ENCODE measurements at regions not wholly inside any gene's neighbourhood (a gene's known extent, or its start where the extent isn't known, plus 50 kb on each side); places are given as distances from the start of the nearest gene placed in this dataset.
"Not testable (repeated sequence)": the region's sequence is repeated elsewhere in the genome, so short reads cannot be mapped to it uniquely, and the experiment has no call there.

DNA sequence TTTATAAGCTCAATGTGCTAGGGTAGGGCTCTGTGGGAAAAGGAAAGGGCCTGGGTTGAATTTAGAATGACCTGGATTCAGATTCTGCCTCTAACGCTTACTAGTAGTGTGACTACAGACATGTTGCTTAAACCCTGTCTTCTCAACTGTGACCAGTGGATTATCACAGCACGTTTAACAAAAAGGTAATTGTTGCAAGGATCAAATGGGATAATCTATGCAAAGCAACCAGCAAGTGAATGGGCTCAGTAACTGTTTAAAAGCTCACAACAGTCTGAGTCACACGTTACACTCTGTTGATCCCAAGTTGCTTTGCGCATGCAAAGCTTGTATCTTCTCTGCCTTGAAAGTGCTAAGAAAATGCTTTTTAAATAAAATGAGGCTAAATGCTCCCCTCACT lies 236.5 kb downstream of the IL20RB start:
- no peaks in the 10 kb centered on the region for H3K36me3 ChIP-seq (replicated peaks)
- H3K4me1 ChIP-seq = no peaks in the 10 kb centered on the region
- H3K4me3 ChIP-seq = no peak overlapping the region
- no peaks in the 10 kb centered on the region for H3K9me3 ChIP-seq
- H3K27me3 ChIP-seq (ENCODE audit: low read depth) = no peaks in the 10 kb centered on the region
- in situ Hi-C loops (cut with MboI; ENCODE audit: low sequenced_read_pairs) = no loop called here
- DNase-seq (ENCODE audit: low spot score in 2 of 2) = no peak

GRCh38 chr3:137198374-137198773 lies 240.6 kb downstream of the IL20RB start:
- H3K4me3 ChIP-seq; DNase-seq (ENCODE audit: low spot score in 2 of 2); H3K27me3 ChIP-seq (ENCODE audit: low read depth); in situ Hi-C loops (cut with MboI; ENCODE audit: low sequenced_read_pairs); H3K9me3 ChIP-seq; H3K4me1 ChIP-seq; H3K36me3 ChIP-seq (replicated peaks): not testable (repeated sequence)

DNA sequence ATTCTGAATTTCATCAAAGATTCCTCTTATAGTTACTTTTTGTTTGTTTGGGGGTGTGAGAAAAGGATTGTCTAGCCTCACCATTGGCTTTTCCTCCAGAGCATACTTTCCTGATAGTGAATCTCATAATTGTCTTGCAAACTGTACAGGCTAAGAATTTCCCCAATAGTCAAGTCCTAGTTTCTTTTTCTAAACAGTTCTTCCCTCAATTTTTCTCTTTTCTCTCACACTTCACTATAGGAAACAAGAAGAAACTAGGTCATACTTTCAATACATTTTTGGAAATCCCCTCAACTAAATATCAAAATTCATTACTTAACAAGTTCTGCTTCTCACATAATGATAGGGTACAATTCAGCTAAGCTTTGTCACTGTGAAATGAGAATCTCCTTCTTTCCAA lies 241.9 kb downstream of the IL20RB start:
- no peaks in the 10 kb centered on the region for H3K4me1 ChIP-seq
- H3K27me3 ChIP-seq (ENCODE audit: low read depth) = 0 out of 2 replicates have a peak, but pooled peaks cover 2% of the 10 kb centered on the region
- H3K9me3 ChIP-seq = no peaks in the 10 kb centered on the region
- in situ Hi-C loops (cut with MboI; ENCODE audit: low sequenced_read_pairs) = no loop called here
- DNase-seq (ENCODE audit: low spot score in 2 of 2) = no peak
- H3K36me3 ChIP-seq (replicated peaks) = no peaks in the 10 kb centered on the region
- H3K4me3 ChIP-seq = no peak overlapping the region

DNA sequence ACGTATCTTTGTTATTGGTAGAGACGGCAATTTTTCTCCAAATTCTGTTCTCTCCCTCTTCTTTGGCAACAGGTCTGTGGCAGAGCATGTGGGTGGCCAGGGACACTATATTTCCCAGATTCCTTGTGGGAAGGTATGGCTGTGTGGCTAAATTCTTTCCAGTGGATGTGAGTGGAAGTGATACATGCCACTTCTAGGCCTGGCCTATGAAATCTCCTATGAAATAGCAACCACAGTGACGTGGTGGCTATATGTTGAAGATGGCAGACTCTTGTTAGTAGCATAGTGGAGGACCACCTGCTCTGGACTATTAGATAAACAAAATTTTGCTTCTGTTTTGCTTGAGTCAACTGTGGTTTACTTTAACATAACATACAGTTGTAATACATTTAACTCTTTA lies 243.3 kb downstream of the IL20RB start:
- Histone ChIP-seq H3K27me3 (ENCODE audit: low read depth) (0 out of 2 replicates have a peak, but pooled peaks cover 2% of the 10 kb centered on the region), H3K4me3 (no peak overlapping the region), H3K36me3 (replicated peaks) (no peaks in the 10 kb centered on the region), H3K4me1 (no peaks in the 10 kb centered on the region), H3K9me3 (no peaks in the 10 kb centered on the region)
- in situ Hi-C loops (cut with MboI; ENCODE audit: low sequenced_read_pairs) = no loop called here
- DNase-seq (ENCODE audit: low spot score in 2 of 2) = no peak

- no peak overlapping the region for H3K4me3 ChIP-seq
- no peaks in the 10 kb centered on the region for H3K9me3 ChIP-seq
- in situ Hi-C loops (cut with MboI; ENCODE audit: low sequenced_read_pairs) = no loop called here
- no peak for DNase-seq (ENCODE audit: low spot score in 2 of 2)
- H3K27me3 ChIP-seq (ENCODE audit: low read depth) = 0 out of 2 replicates have a peak, but pooled peaks cover 10% of the 10 kb centered on the region
- H3K36me3 ChIP-seq (replicated peaks) = no peaks in the 10 kb centered on the region
- no peaks in the 10 kb centered on the region for H3K4me1 ChIP-seq
Observed at GRCh38 chr3:137202941-137203340, 245.2 kb downstream of the IL20RB start.

- Histone ChIP-seq H3K27me3 (ENCODE audit: low read depth) (peaks cover 14% of the 10 kb centered on the region), H3K4me1 (no peaks in the 10 kb centered on the region), H3K36me3 (replicated peaks) (no peaks in the 10 kb centered on the region), H3K9me3 (no peaks in the 10 kb centered on the region), H3K4me3 (no peak overlapping the region)
- in situ Hi-C loops (cut with MboI; ENCODE audit: low sequenced_read_pairs) = no loop called here
- DNase-seq (ENCODE audit: low spot score in 2 of 2) = no peak
Observed at GRCh38 chr3:137204409-137204808, 246.6 kb downstream of the IL20RB start.

GRCh38 chr3:137205394-137206045 lies 247.7 kb downstream of the IL20RB start:
- DNase-seq (ENCODE audit: low spot score in 2 of 2) = no peak
- Histone ChIP-seq H3K4me1 (no peaks in the 10 kb centered on the region), H3K36me3 (replicated peaks) (no peaks in the 10 kb centered on the region), H3K27me3 (ENCODE audit: low read depth) (peaks cover 12% of the 10 kb centered on the region), H3K4me3 (no peak overlapping the region), H3K9me3 (no peaks in the 10 kb centered on the region)
- in situ Hi-C loops (cut with MboI; ENCODE audit: low sequenced_read_pairs) = no loop called here

- H3K36me3 ChIP-seq (replicated peaks) = no peaks in the 10 kb centered on the region
- no peaks in the 10 kb centered on the region for H3K4me1 ChIP-seq
- DNase-seq (ENCODE audit: low spot score in 2 of 2) = no peak
- no peak overlapping the region for H3K4me3 ChIP-seq
- H3K9me3 ChIP-seq = no peaks in the 10 kb centered on the region
- in situ Hi-C loops (cut with MboI; ENCODE audit: low sequenced_read_pairs) = no loop called here
- H3K27me3 ChIP-seq (ENCODE audit: low read depth) = peaks cover 11% of the 10 kb centered on the region
Observed at GRCh38 chr3:137207616-137208015, 249.8 kb downstream of the IL20RB start.

DNA sequence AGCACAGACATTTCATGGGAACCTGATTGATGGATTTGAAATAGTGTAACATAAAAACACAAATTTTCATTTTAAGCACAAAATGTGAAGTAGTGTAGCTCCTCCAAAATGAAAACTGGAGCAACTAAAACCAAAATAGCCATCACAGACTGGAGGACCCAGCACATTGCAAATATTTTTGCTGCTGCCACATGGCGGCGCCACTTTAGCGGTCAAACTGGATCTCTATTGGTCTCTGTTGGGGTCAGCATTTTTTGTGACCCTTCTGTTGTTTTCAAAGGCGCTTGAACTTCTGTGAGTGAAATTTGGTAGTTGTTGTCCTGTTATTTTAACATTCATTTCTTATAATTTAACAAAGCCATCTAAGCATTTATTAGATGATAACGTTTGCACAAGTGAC lies 259.9 kb downstream of the IL20RB start:
- Histone ChIP-seq H3K9me3 (no peaks in the 10 kb centered on the region), H3K27me3 (ENCODE audit: low read depth) (no peaks in the 10 kb centered on the region), H3K36me3 (replicated peaks) (no peaks in the 10 kb centered on the region), H3K4me3 (no peak overlapping the region), H3K4me1 (no peaks in the 10 kb centered on the region)
- peak in 1 of 2 experiments; percentile 51 for DNase-seq (ENCODE audit: low spot score in 2 of 2)
- in situ Hi-C loops (cut with MboI; ENCODE audit: low sequenced_read_pairs) = no loop called here

GRCh38 chr3:137219801-137220445 lies 262.1 kb downstream of the IL20RB start:
- no peaks in the 10 kb centered on the region for H3K36me3 ChIP-seq (replicated peaks)
- no peaks in the 10 kb centered on the region for H3K9me3 ChIP-seq
- in situ Hi-C loops (cut with MboI; ENCODE audit: low sequenced_read_pairs) = no loop called here
- no peaks in the 10 kb centered on the region for H3K4me1 ChIP-seq
- no peak overlapping the region for H3K4me3 ChIP-seq
- DNase-seq (ENCODE audit: low spot score in 2 of 2) = no peak
- no peaks in the 10 kb centered on the region for H3K27me3 ChIP-seq (ENCODE audit: low read depth)

DNA sequence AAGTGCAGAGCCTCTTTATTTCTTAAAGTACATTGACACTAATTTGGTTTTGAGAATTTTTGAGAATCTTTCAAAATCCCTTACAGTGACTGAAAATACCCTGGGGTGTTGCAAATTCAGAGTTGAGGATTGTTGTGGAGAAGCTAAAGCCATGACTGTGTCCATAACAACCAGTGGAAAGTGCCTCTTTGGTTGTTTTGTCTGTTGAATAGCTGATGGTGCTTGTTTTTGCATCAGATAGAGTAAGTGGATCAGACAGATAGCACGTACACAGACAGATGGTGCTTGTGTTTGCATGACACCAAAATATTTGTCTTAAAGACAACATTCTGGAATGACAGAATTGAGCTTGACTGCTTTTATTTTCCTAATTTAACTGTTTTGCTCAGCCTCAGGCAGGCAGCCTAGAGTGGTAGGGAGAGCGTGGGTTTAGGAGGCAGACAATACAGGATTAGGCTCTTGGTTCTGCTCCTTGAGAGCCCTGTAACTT lies 265.0 kb downstream of the IL20RB start:
- no peaks in the 10 kb centered on the region for H3K4me1 ChIP-seq
- no peak overlapping the region for H3K4me3 ChIP-seq
- H3K36me3 ChIP-seq (replicated peaks) = no peaks in the 10 kb centered on the region
- DNase-seq (ENCODE audit: low spot score in 2 of 2) = no peak
- H3K9me3 ChIP-seq = no peaks in the 10 kb centered on the region
- in situ Hi-C loops (cut with MboI; ENCODE audit: low sequenced_read_pairs) = no loop called here
- H3K27me3 ChIP-seq (ENCODE audit: low read depth) = no peaks in the 10 kb centered on the region

- no peaks in the 10 kb centered on the region for H3K9me3 ChIP-seq
- H3K36me3 ChIP-seq (replicated peaks) = no peaks in the 10 kb centered on the region
- H3K4me1 ChIP-seq = no peaks in the 10 kb centered on the region
- no peak overlapping the region for H3K4me3 ChIP-seq
- no peak for DNase-seq (ENCODE audit: low spot score in 2 of 2)
- in situ Hi-C loops (cut with MboI; ENCODE audit: low sequenced_read_pairs) = no loop called here
- no peaks in the 10 kb centered on the region for H3K27me3 ChIP-seq (ENCODE audit: low read depth)
Observed at GRCh38 chr3:137224464-137224863, 266.7 kb downstream of the IL20RB start.

- no peaks in the 10 kb centered on the region for H3K4me1 ChIP-seq
- no peak for DNase-seq (ENCODE audit: low spot score in 2 of 2)
- H3K36me3 ChIP-seq (replicated peaks) = no peaks in the 10 kb centered on the region
- no peaks in the 10 kb centered on the region for H3K9me3 ChIP-seq
- no peak overlapping the region for H3K4me3 ChIP-seq
- H3K27me3 ChIP-seq (ENCODE audit: low read depth) = peaks cover 4% of the 10 kb centered on the region; the same call in 1 of the 2 replicates
- in situ Hi-C loops (cut with MboI; ENCODE audit: low sequenced_read_pairs) = no loop called here
Observed at GRCh38 chr3:137242836-137243400, 285.1 kb downstream of the IL20RB start.

GRCh38 chr3:137246491-137246890 lies 288.7 kb downstream of the IL20RB start:
- Histone ChIP-seq H3K36me3 (replicated peaks) (no peaks in the 10 kb centered on the region), H3K9me3 (no peaks in the 10 kb centered on the region), H3K27me3 (ENCODE audit: low read depth) (peaks cover 4% of the 10 kb centered on the region; the same call in 1 of the 2 replicates), H3K4me1 (no peaks in the 10 kb centered on the region), H3K4me3 (no peak overlapping the region)
- in situ Hi-C loops (cut with MboI; ENCODE audit: low sequenced_read_pairs) = no loop called here
- DNase-seq (ENCODE audit: low spot score in 2 of 2) = no peak
